HEK293 (cell line): ENCODE measurements at regions not wholly inside any gene's neighbourhood (a gene's known extent, or its start where the extent isn't known, plus 50 kb on each side); places are given as distances from the start of the nearest gene placed in this dataset.

Experiments
- CTCF ChIA-PET: fragments of 350-600 bp; formaldehyde crosslinking; extraction: SDS; loops from one replicate; lab custom pipeline; 2021; ENCODE audit warnings: antibody characterized with exemption; lab: Yijun Ruan, JAX
- POLR2A ChIA-PET: fragments of 300-600 bp; formaldehyde crosslinking; extraction: SDS; loops from one replicate; lab custom pipeline; 2020; ENCODE audit warnings: antibody characterized with exemption, inconsistent platforms; lab: Yijun Ruan, JAX
- H3K27ac ChIP-seq: fragments of 200-500 bp; sonication (Bioruptor generic); 2 replicates; pipeline ENCODE4 v1.5.1; 2014; ENCODE audit warnings: low read depth, low read length, control low read depth, inconsistent platforms; ENCODE audit errors: extremely low read depth
- H3K36me3 ChIP-seq, 2 experiments: fragments of 200-500 bp in 1 of 2; sonication (Bioruptor generic) in 1 of 2; 1 replicate in 1 of 2; 2 replicates in 1 of 2; pipeline ENCODE4 v1.5.1; 2014 to 2017; ENCODE audit warnings: inconsistent platforms in 2 of 2, low read length in 2 of 2; ENCODE audit not compliant: control insufficient read depth in 2 of 2, insufficient read depth in 1 of 2
- H3K4me1 ChIP-seq: fragments of 200-500 bp; sonication (Bioruptor generic); 2 replicates; pipeline ENCODE4 v1.5.1; 2014; ENCODE audit warnings: mild to moderate bottlenecking, low read length, inconsistent platforms; ENCODE audit not compliant: control insufficient read depth, insufficient read depth
- H3K4me3 ChIP-seq: 2 replicates; pipeline ENCODE4 v1.5.1; 2011; ENCODE audit warnings: low read depth, mild to moderate bottlenecking, control low read depth, low read length, moderate library complexity
- H3K9me3 ChIP-seq: fragments of 200-500 bp; sonication (Bioruptor generic); 2 replicates; pipeline ENCODE4 v1.5.1; 2014; ENCODE audit warnings: low read depth, low read length, inconsistent platforms; ENCODE audit not compliant: control insufficient read depth, insufficient read depth
- BCL11B ChIP-seq: fragments of 450-650 bp; formaldehyde crosslinking; IDR thresholded peaks from 2 replicates; pipeline ENCODE4 v1.5.1; 2016; ENCODE audit warnings: low read depth, missing biosample characterization, missing genetic modification characterization
- HOXD13 ChIP-seq: sonication (generic); formaldehyde crosslinking; IDR thresholded peaks from 2 replicates; pipeline ENCODE4 v1.8.0; 2022; ENCODE audit warnings: missing genetic modification reagents, borderline replicate concordance
- MYNN ChIP-seq: fragments of 450-650 bp; formaldehyde crosslinking; IDR thresholded peaks from 2 replicates; pipeline ENCODE4 v1.5.1; 2016; ENCODE audit warnings: missing biosample characterization, missing genetic modification characterization, borderline replicate concordance
- SETDB1 ChIP-seq: IDR thresholded peaks from one replicate; pipeline ENCODE4 v1.6.1; 2017; ENCODE audit warnings: mild to moderate bottlenecking, low read length, moderate library complexity, mixed read lengths; ENCODE audit not compliant: insufficient read length
- TRIM28 ChIP-seq: IDR thresholded peaks from 2 replicates; pipeline ENCODE4 v1.6.1; 2011; ENCODE audit warnings: low read length, control low read depth, borderline replicate concordance
- ZBTB17 ChIP-seq: fragments of 450-650 bp; formaldehyde crosslinking; IDR thresholded peaks from 2 replicates; pipeline ENCODE4 v1.5.1; 2016; ENCODE audit warnings: missing biosample characterization, missing genetic modification characterization
- ZFHX2 ChIP-seq: fragments of 450-650 bp; formaldehyde crosslinking; conservative IDR thresholded peaks from 2 replicates; pipeline ENCODE4 v1.5.1; 2016; ENCODE audit warnings: missing biosample characterization, missing genetic modification characterization
- ZNF10 ChIP-seq: fragments of 450-650 bp; formaldehyde crosslinking; IDR thresholded peaks from 2 replicates; pipeline ENCODE4 v1.5.1; 2017; ENCODE audit warnings: missing biosample characterization, missing genetic modification characterization
- ZNF146 ChIP-seq: fragments of 450-650 bp; formaldehyde crosslinking; IDR thresholded peaks from 2 replicates; pipeline ENCODE4 v1.5.1; 2016; ENCODE audit warnings: missing biosample characterization, missing genetic modification characterization
- ZNF394 ChIP-seq: fragments of 450-650 bp; formaldehyde crosslinking; IDR thresholded peaks from 2 replicates; pipeline ENCODE4 v1.5.1; 2016; ENCODE audit warnings: missing biosample characterization, missing genetic modification characterization, mild to moderate bottlenecking, moderate library complexity, borderline replicate concordance
- ZNF600 ChIP-seq: fragments of 450-650 bp; formaldehyde crosslinking; IDR thresholded peaks from 2 replicates; pipeline ENCODE4 v1.5.1; 2016; ENCODE audit warnings: missing biosample characterization, missing genetic modification characterization
- ZNF624 ChIP-seq: fragments of 450-650 bp; formaldehyde crosslinking; IDR thresholded peaks from 2 replicates; pipeline ENCODE4 v1.5.1; 2017; ENCODE audit warnings: missing biosample characterization, missing genetic modification characterization
- ZNF626 ChIP-seq: fragments of 450-650 bp; sonication (Bioruptor Pico); formaldehyde crosslinking; IDR thresholded peaks from 2 replicates; pipeline ENCODE4 v1.5.1; 2018; ENCODE audit warnings: missing biosample characterization, missing genetic modification characterization, inconsistent platforms
- ZNF629 ChIP-seq: fragments of 450-650 bp; formaldehyde crosslinking; IDR thresholded peaks from 2 replicates; pipeline ENCODE4 v1.5.1; 2017; ENCODE audit warnings: missing biosample characterization, missing genetic modification characterization
- ZNF707 ChIP-seq: fragments of 450-650 bp; formaldehyde crosslinking; IDR thresholded peaks from 2 replicates; pipeline ENCODE4 v1.5.1; 2016; ENCODE audit warnings: missing biosample characterization, missing genetic modification characterization
- ZNF791 ChIP-seq: fragments of 450-650 bp; formaldehyde crosslinking; IDR thresholded peaks from 2 replicates; pipeline ENCODE4 v1.5.1; 2016; ENCODE audit warnings: missing biosample characterization, missing genetic modification characterization
- TF ChIP-seq, protein P1 (sequence below): fragments of 450-650 bp; formaldehyde crosslinking; optimal IDR thresholded peaks from 2 replicates; pipeline ENCODE3; 2016; ENCODE audit warnings: missing biosample characterization, mild to moderate bottlenecking, missing genetic modification characterization
- TF ChIP-seq, protein P2 (sequence below): fragments of 450-650 bp; formaldehyde crosslinking; IDR thresholded peaks from 2 replicates; pipeline ENCODE4; 2016; ENCODE audit warnings: missing biosample characterization, missing genetic modification characterization
- TF ChIP-seq, protein P3 (sequence below): fragments of 450-650 bp; formaldehyde crosslinking; IDR thresholded peaks from 2 replicates; pipeline ENCODE4 v1.5.1; 2016; ENCODE audit warnings: missing biosample characterization, missing genetic modification characterization

DNA sequence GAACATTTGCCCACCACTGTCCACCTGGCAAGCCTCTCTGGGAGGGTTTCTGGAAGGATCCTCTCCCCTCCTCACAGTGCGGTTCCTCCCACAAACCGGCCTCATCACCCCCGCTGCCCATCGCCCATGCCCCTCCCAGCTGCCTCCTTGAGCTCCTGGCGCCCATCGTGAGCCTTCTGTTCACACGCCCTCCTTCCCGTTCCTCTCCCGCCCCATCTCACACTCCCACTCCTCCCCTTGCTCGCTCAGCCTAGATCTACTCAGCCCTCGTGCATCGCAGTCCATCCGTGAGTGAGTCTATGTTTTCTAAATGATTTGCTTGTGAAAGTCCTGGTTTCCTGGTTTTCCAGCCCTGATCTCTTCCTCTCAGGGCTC lies 119.1 kb upstream of the C1orf174 start:
- H3K9me3 ChIP-seq, result no peaks in the 10 kb centered on the region
- CTCF ChIA-PET, result no interaction called here
- H3K36me3 ChIP-seq, result no peaks in the 10 kb centered on the region
- no peak overlapping the region for H3K4me3 ChIP-seq
- TF ChIP-seq, protein P1, sequence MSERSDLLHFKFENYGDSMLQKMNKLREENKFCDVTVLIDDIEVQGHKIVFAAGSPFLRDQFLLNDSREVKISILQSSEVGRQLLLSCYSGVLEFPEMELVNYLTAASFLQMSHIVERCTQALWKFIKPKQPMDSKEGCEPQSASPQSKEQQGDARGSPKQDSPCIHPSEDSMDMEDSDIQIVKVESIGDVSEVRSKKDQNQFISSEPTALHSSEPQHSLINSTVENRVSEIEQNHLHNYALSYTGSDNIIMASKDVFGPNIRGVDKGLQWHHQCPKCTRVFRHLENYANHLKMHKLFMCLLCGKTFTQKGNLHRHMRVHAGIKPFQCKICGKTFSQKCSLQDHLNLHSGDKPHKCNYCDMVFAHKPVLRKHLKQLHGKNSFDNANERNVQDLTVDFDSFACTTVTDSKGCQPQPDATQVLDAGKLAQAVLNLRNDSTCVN (tag by site-specific recombination), result no peak
- TF ChIP-seq ZBTB17 (tag by site-specific recombination), result 0 out of 2 replicates have a peak, but pooled peaks have one; percentile 32
- TF ChIP-seq, all 188 proteins: peak for 1
- H3K4me1 ChIP-seq, result no peaks in the 10 kb centered on the region
- H3K27ac ChIP-seq, result no peak overlapping the region
- POLR2A ChIA-PET, result no interaction called here

DNA sequence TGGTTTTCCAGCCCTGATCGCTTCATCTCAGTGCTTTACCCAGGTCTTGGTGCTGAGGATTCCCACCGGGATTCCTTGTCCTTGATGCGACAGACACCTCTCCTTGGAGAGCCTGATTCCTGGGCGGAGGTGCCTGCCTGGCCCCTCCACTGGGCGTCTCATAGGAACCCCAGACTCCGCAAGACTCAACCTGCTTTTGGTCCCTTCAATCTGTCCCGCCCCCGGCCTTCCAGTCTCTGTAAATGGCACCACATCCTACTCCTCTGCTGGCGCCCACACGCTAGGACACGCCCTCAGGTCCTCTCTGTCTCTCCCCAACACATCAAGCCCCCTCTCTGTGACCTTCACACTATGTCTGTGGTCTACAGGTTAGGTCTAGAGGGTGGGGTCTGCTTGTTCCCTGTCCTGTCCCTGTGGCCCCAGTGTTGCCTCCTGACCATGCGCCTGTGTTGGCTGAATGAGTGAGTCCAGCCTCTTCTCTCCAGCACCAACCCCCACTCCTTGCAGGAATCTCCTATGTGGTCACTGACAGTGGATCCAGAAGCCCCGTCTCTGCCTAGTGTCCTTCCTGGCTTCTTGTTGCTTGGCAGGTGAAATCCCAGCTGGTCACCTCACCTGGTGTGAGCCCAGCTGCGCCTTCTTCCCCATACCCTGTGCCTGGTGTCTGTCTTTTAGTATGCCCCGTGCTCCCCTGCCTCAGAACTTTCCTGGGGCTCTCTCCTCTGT lies 119.7 kb upstream of the C1orf174 start:
- CTCF ChIA-PET, result no interaction called here
- TF ChIP-seq, protein P2, sequence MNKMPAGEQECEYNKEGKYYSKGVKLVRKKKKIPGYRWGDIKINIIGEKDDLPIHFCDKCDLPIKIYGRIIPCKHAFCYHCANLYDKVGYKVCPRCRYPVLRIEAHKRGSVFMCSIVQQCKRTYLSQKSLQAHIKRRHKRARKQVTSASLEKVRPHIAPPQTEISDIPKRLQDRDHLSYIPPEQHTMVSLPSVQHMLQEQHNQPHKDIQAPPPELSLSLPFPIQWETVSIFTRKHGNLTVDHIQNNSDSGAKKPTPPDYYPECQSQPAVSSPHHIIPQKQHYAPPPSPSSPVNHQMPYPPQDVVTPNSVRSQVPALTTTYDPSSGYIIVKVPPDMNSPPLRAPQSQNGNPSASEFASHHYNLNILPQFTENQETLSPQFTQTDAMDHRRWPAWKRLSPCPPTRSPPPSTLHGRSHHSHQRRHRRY (tag by site-specific recombination), result no peak
- TF ChIP-seq ZFHX2 (tag by site-specific recombination), result peak; percentile 23; the same call in 1 of the 2 replicates
- no peak for TF ChIP-seq ZNF624 (tag by site-specific recombination)
- POLR2A ChIA-PET, result no interaction called here
- Histone ChIP-seq H3K9me3 (no peaks in the 10 kb centered on the region), H3K4me3 (no peak overlapping the region), H3K27ac (no peak overlapping the region), H3K4me1 (no peaks in the 10 kb centered on the region), H3K36me3 (no peaks in the 10 kb centered on the region)

DNA sequence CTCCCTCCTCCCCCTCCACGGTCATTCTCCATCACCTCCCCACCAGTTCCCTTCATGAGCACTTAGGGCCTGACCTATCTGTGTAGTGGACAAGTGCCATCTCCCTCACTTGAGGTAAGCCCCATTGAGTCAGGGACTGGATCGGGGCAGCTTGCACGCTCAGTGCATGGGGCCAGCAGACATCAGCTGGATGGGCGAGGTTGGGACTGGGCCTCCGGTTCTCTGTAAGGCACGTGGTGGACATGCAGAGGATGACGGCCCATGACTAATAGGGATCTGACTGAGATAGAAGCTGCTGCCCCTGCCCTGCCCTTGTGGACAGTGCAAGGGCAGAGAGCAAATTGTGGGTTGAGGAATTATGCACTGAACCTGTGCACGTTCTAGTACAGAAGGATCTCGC lies 120.4 kb upstream of the C1orf174 start:
- H3K9me3 ChIP-seq, result no peaks in the 10 kb centered on the region
- no peaks in the 10 kb centered on the region for H3K4me1 ChIP-seq
- no peak overlapping the region for H3K27ac ChIP-seq
- TF ChIP-seq ZNF707 (tag by site-specific recombination) (no peak), SETDB1 (no peak), ZNF10 (tag by site-specific recombination) (no peak), ZNF600 (tag by site-specific recombination) (no peak), TRIM28 (no peak), ZNF626 (tag by site-specific recombination) (no peak), ZNF791 (no peak), BCL11B (no peak), ZNF629 (tag by site-specific recombination) (no peak), HOXD13 (CRISPR knock-in tag) (no peak), MYNN (tag by site-specific recombination) (no peak), ZNF394 (tag by site-specific recombination) (no peak), ZNF624 (tag by site-specific recombination) (no peak), ZNF146 (tag by site-specific recombination) (no peak)
- TF ChIP-seq, protein P3, sequence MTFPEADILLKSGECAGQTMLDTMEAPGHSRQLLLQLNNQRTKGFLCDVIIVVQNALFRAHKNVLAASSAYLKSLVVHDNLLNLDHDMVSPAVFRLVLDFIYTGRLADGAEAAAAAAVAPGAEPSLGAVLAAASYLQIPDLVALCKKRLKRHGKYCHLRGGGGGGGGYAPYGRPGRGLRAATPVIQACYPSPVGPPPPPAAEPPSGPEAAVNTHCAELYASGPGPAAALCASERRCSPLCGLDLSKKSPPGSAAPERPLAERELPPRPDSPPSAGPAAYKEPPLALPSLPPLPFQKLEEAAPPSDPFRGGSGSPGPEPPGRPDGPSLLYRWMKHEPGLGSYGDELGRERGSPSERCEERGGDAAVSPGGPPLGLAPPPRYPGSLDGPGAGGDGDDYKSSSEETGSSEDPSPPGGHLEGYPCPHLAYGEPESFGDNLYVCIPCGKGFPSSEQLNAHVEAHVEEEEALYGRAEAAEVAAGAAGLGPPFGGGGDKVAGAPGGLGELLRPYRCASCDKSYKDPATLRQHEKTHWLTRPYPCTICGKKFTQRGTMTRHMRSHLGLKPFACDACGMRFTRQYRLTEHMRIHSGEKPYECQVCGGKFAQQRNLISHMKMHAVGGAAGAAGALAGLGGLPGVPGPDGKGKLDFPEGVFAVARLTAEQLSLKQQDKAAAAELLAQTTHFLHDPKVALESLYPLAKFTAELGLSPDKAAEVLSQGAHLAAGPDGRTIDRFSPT (tag by site-specific recombination), result no peak
- H3K36me3 ChIP-seq, result no peaks in the 10 kb centered on the region
- no peak overlapping the region for H3K4me3 ChIP-seq
- ChIA-PET CTCF (no interaction called here), POLR2A (no interaction called here)
